SKM-1 treated with dmso at 0.1 percent for 144 hours (cell line): ENCODE measurements at regions not wholly inside any gene's neighbourhood (a gene's known extent, or its start where the extent isn't known, plus 50 kb on each side); places are given as distances from the start of the nearest gene placed in this dataset.
"Not testable (repeated sequence)": the region's sequence is repeated elsewhere in the genome, so short reads cannot be mapped to it uniquely, and the experiment has no call there.

ENCODE experiments used
- DNase-seq: peaks from one replicate; lab custom pipeline; 2025; ENCODE audit not compliant: unreplicated experiment; lab: John Stamatoyannopoulos, UW

DNA sequence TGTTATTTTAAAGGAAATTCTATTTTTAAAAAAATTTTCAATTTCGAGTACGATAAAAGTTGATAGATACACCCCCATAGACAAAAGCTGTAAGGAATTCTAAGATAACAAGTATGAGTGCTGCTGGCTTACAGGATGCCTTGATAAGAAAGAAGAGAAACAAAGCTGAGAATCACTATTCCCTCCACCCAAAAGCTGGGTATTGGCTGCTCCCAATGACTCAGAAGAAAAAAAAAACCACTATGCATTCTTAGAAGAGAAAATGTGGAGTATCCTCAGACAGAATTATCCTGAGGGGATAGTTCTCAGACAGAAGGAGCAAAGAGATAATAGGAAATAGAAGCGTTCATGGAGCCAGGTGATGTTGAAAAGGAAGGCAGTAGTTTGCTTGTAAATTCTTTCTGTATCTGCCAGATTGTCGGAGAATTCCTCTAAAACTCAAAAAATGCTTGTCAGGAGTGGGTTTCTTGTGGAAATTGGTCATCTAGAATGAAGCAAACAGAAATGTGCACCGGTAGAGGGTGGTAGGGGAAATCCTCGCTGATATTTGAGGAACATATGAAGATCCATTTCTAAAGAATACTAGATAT is 217.5 kb upstream of the ADAMTS3 start:
- no peak for DNase-seq

- DNase-seq = no peak
Measured at GRCh38 chr4:72779241-72779640, 210.2 kb upstream of the ADAMTS3 start.

DNA sequence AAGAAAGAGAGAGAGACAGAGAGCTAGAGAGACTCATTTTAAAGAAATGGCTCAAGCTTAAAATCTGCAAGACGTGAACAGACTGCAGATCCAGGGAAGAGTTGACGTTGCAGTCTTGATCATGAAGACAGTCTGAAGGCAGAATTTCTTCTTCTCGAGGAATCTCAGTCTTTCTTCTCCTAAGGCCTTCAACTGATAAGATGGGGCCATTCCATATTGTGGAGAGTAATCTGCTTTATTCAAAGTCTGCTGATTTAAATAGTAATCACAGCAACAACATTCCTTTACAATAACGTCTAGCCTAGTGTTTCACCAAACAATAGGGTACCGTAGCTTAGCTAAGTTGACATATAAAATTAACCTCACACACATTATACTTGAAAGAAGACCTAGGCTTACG is 208.4 kb upstream of the ADAMTS3 start:
- DNase-seq = no peak

GRCh38 chr4:72770708-72771107 is 201.7 kb upstream of the ADAMTS3 start:
- DNase-seq = no peak

DNA sequence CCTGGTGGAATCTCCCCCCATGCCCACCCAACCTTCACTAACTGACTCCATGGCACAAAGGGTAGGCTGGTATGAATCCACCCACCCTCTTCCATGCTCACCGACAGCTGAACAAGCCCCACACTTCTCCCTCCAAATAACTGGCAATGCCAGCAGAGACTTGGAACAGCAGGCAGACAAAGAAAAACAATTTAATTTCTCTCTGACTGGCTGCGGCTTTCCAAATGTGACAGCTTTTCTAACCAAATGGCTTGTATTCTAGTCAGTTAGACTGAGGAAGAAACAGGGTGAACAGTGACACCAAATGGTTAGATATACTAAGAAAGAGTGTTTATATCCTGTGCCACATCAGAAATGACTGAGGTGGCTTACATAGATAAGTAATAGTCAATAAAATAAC is 199.3 kb upstream of the ADAMTS3 start:
- no peak for DNase-seq

DNA sequence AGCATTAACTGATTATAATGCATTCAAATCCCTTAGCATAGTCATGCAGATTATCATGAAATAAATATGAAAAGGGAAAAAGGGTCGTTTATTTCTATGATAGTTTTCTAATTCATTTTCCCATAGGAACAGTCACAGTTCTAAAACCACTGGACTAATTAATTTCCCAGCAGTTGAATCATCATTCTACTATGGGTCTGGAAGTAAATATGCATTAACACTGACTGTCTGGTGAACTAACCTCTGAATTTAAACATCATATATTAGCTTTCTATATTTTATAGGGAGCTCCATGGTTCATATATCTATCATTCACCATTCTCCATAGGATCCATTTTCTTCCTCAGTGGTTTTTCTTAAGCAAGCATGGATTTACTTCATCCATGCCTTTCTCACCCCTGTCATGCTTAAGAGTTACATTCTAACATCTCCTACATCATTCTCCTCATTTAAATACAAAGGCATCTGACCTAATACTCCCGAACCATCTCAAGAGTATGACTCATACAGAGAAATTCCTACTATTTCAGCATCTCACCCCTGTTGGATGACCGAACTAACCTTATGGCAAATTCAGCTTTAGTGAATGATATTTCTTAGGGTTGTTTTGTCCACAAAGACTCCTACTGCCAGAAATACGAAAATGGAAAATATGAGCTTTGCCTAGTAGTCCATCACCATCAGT is 198.7 kb upstream of the ADAMTS3 start:
- no peak for DNase-seq

DNA sequence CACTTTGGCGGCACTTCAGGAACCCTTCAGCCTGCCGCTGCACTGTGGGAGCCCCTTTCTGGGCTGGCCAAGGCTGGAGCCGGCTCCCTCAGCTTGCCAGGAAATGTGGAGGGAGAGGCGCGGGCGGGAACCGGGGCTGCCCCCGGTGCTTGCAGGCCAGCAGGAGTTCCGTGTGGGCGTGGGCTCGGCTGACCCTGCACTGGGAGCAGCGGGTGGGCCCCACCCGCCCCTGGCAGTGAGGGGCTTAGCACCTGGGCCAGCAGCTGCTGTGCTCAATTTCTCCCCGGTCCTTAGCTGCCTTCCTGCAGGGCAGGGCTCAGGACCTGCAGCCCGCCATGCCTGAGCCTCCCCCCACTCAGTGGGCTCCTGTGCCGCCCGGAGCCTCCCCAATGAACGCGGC is 196.8 kb upstream of the ADAMTS3 start:
- DNase-seq = not testable (repeated sequence)

DNA sequence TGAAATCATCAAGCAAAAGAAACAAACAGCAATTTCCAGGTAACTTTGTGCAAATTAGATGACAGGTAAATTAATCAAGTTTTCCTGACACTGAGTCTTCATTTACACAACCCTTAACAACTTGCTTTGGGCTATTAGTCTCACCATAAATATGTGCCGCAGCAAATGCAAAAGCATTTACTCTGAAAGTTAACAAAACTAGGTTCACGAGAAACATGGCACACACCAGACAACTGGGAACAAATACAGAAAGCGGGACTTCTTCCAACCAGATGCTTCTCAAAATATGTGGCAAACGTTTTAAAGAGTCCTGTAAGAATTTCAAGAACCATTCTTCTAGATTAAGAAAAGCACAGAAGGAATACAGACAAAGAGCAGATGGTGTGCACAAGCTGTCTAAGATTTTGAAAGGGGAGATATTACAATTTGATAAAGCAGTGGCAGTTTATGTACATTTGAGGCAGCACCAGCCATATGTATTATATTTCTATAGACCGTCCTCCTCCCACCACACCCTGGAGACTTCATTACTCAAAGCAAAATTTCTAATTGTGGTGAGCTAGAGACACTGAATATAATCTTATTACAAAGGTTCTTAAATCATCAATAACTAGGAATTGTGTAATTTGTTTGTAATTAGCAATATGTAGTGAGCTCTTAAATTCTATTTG is 192.5 kb upstream of the ADAMTS3 start:
- no peak for DNase-seq

- DNase-seq = not testable (repeated sequence)
Measured at GRCh38 chr4:72753414-72753813, 184.4 kb upstream of the ADAMTS3 start.

- DNase-seq = no peak
Measured at GRCh38 chr4:72744103-72744725, 175.2 kb upstream of the ADAMTS3 start.

- no peak for DNase-seq
Measured at GRCh38 chr4:72743078-72743477, 174.1 kb upstream of the ADAMTS3 start.

DNA sequence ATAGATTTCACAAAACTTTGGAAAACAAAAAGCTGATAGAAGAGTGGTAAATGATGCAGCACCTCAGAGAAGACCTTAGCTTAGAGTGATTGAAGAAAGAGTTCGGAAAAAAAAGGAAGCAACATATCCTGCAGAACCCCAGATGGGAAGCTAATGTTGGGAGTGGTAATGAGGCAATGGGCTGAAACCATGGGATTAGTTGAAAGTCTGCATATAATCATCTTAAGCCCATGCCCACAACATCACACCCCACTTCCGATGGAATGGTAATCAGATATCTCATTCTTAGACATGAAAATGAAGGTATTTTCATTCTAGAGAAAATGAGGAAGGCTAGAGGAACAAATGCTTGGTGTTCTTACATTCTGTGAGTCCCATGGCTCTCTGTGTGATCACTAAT is 146.3 kb upstream of the ADAMTS3 start:
- DNase-seq = no peak

GRCh38 chr4:72714482-72715279 is 145.7 kb upstream of the ADAMTS3 start:
- no peak for DNase-seq

GRCh38 chr4:72712997-72713396 is 144.0 kb upstream of the ADAMTS3 start:
- DNase-seq = no peak

DNA sequence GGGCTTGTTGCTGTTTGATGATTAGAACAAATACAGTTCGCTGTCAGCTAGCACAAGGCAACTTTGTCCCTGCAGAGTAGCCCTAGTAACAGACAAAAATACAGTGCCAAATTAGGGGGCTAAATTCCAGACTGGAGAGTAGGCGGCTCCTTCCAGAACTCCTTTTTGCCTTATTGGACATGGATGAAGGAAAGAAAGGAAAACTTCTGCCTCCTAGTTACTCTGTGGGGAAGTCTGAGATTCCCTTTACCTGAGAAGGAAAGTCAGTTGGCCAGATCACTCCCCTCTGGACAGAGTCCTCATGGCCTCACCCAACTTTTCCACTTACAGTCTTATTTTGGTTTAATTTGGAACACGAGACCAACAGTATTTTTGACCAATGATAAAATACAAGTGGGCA is 140.5 kb upstream of the ADAMTS3 start:
- DNase-seq = no peak

GRCh38 chr4:72706684-72707083 is 137.7 kb upstream of the ADAMTS3 start:
- no peak for DNase-seq

- not testable (repeated sequence) for DNase-seq
Measured at GRCh38 chr4:72704925-72705640, 136.1 kb upstream of the ADAMTS3 start.

DNA sequence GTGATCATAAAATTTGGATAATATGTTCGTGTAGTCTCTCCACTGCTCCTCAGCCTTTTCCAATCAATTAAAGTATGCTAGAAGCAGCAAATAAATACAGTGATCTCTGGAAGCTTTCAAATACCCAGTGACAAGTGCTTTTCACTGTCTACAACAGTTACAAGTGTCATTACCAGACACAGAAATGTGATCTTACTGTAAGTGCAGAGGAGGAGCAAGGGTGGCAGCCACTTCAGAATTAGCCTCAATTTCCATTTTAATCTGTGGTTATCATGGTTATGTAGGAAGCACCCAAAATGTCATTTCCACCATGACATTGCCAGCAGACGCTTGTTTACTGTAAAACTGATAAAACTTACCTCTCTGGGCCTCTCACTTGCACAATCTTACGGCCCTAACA is 133.9 kb upstream of the ADAMTS3 start:
- no peak for DNase-seq

GRCh38 chr4:72701987-72702819 is 133.2 kb upstream of the ADAMTS3 start:
- peak; percentile 60 for DNase-seq

GRCh38 chr4:72690771-72691170 is 121.8 kb upstream of the ADAMTS3 start:
- DNase-seq = no peak
